ENCODE measurements at regions not wholly inside any gene's neighbourhood (a gene's known extent, or its start where the extent isn't known, plus 50 kb on each side); places are given as distances from the start of the nearest gene placed in this dataset.

DNA sequence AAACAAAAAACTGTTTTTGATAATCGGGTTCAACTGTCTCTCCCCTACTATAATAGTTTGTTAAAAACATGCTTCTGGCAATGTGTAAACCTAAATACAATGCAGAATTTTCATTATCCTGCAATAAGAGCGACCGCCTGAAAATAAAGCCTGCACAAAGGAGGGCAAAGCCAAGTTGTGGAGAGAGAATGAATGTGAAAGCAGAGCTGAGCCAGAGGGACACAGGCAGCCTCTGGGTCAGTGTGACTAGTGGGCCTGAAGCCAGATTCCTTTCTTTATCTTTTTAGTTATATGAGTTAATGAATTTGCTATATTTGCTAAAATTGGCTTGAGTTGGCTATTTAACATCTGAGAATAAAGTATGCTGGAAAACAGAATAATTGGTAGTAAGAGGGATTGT, 615.2 kb downstream of the PLA2G4A start:
- no peak for DNase-seq
- ATAC-seq, result no peak

DNA sequence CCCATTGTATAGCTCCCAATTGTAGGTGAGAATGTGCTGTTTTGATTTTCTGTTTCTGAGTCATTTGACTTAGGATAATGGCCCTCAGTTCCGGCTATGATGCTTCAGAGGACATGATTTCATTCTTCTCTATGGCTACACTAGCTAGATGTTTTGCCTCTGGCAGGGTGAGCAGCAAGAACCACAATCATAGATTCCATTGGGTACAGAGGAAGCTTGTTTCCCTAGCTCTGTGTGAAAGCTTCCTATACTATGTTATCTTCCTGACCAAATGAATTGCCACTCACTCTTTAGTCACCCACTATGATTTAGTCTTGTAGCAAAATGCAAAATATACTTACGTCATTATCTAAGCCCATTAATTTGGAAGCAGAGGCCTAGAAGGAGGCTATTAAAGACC, 616.3 kb downstream of the PLA2G4A start:
- ATAC-seq, result no peak
- DNase-seq, result no peak

DNA sequence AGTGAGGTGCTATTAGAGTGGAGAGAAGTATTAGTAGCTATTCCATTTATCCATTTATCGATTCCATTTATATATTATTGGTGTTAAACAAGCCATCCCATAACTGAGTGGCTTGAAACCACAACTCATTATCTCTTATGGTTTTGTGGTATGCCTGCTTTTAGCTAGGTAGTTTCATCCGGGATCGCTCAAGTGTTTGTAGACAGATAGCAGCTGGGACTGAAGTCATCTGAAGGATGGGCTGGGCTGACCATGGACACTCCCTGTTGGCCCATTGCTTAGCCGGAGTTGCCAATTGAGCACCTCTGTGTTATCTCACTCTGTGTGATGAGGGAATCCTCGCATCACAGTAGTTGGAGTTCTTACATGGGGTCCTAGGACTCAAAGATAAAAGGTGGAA, 622.5 kb downstream of the PLA2G4A start:
- ATAC-seq (no peak), DNase-seq (no peak)

DNA sequence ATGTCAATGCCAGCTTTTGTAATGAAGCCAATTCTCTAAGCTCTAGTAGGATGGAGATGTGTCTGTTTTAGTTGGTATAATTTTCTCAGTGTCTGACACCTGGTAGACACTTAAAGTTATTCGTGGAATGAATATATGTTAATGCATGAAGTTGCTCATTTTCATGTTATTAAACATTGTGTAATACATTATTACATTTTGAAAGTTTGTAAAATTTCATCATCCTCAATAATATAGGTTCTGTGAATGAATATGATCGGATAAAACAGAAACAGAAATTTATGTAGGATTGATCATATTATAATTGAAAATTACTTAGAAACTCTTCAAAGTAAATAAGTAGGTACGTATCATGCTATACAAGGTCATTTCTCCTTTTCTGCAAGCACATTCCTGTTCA, 625.3 kb downstream of the PLA2G4A start:
- DNase-seq, result no peak

DNA sequence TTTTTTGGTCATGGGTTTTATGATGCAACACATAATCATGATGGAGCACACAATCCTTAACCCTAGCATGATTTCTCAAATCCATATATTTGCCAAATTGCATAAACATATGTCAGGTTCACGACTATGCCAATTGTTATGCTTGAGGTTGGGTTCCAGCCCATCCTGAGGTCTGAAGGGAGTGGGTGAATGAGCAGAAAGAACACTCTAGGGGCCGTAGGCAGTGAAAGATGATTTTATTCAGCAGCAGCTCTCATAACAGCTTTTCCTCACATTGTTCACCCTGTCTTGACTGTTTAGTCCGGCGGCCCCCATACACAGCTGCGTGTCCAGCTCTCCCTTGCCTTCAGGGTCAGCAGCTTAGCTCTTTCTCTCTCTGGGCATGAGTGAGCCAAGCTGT, 627.7 kb downstream of the PLA2G4A start:
- ATAC-seq (no peak), DNase-seq (no peak)

More for the DNA sequence above, 625.3 kb downstream of the PLA2G4A start:
- ATAC-seq, result no peak

DNA sequence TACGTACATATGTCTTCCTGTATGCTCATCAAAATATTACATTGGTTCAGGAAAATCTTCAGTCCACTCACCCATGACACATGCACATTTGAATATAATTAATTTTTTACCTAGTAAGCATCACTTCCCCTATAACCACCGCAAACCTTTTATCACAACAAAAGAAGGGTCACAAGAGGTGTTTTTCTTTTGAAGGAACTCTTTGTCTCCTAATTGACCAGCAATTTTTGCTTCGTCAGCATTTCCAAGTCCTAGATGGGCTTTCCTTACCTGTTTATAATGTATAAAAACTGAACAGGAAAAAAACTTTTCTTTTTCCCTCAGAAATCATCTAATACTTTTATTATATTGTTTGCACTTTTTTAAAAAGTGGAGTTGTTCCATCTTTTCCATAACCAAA, 631.3 kb downstream of the PLA2G4A start:
- ATAC-seq (no peak), DNase-seq (no peak)

DNA sequence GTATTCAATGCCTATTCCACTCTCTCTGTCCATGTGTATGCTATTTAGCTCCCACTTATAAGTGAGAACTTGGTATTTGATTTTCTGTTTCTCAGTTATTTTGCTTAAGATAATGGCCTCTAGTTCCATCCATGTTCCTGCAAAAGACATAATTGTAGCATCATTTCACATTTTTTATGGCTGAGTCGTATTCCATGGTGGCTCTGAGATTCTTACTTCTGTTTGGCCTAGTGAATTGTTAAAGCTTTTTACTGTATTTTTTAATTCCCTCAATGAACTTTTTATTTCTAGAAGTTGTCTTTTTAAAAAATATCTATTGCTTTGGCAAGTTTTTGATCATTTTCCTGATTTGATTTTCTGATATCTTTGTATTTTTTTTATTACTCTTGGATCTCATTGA, 635.6 kb downstream of the PLA2G4A start:
- DNase-seq (no peak), ATAC-seq (no peak)

DNA sequence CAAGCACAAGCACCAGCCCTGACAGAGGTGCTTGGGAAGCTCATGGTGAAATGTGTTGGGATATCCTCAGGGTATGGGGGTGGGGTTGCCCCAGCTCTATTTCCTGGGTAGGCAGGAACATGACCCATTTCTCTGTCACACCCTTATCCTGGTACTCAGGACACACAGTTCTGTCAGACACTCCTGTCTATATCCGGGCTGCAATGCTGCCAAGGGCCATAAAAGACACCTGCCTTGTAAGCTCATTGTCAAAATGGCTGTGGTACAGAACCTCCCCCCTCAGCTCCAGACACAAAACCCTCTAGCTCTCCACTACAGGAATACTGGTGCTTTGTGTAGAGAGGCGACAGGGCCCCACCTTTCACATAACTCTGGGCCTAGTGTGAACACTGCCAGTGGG, 636.7 kb downstream of the PLA2G4A start:
- DNase-seq, result no peak
- no peak for ATAC-seq

DNA sequence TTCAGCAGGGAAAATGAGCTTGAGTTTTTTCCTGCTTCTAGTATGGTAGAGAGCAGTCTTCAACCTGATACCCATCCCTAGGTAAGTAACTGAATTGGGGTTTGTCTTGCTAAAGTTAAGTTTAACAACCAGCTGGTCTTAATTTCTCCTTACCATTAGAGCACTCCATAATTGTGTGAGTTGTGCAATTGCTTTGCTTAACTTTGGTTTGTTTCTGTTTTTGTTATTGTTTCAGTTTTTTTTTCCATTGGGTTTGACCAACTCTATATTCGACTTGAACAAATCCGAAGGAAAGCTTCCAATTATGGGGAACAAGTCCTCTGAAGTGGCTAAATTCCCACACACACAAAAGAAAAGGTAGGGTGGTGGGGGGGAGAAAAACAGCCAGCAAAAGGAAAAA, 641.1 kb downstream of the PLA2G4A start:
- no peak for DNase-seq
- ATAC-seq, result no peak

DNA sequence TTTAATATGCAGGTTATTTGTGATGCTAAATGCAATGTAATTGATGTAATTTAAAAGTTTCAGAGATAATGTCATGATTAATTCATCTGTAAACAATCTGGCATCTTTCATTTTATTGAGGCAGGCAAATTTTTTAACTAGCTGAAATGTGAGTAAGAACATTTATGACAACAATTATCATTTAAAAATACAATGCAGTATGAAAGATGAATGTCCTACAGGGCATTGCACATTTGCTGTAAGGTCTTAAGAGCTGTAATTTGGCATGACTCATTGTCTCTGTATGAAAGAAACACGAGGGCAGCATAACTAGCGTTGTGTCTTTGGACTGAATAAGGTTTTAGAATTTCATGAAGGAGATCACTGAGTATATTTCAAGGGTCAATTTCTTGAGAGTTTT, 642.8 kb downstream of the PLA2G4A start:
- no peak for DNase-seq
- no peak for ATAC-seq

DNA sequence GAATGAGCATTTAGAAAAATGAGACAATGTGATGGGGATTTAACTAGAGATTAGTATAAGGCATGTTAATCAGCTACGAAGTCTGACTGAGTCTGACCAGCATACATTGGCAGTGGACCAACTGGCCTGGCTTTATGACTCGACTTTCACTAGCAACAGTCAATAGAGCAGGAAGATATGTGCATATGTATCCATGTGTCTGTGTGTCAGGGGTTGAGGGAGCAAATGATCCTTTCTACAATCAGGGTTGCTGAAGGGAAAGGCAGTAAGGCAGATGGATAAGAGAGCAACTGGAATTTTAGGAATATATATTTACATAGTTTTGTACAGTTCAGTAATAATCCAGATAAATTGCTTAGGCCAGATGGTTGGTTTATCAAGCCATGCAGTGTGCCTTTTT, 645.6 kb downstream of the PLA2G4A start:
- ATAC-seq (no peak), DNase-seq (no peak)

DNA sequence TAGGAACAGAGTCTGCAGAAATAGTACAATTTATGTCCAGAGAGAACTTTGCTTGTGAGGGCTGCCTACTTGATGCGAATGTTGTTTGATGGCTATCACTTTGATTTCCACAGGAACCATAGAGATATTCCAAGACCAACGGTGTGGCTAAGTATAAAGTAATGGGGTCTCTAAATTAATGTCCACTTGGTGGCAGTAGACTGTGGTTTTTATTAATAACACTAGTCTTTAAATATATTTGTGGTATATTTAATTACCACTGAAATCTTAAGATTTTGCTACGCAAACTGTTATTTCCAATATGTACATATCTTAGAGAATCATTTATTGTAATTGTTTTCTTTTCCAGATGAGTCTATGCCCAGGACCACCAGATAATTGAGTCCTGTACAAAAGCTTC, 647.9 kb downstream of the PLA2G4A start:
- no peak for DNase-seq
- no peak for ATAC-seq

DNA sequence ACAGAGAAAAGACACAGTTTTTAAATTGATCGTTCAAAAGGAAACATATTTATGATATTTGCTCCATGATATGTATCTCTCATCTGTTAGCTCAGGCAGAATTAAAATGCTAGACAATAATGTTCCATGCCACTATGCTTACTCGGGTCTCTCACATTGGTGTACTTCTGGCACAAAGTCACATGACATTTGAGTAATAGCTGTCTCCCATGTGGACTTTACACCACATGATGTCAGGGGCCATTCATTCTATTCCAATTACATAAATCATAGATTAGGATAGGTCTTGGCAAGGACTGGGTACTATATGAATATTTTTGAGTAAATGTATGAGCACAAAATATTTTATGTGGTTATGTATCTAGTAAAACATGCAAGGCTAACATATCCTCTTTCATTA, 648.4 kb downstream of the PLA2G4A start:
- ATAC-seq, result no peak
- no peak for DNase-seq

DNA sequence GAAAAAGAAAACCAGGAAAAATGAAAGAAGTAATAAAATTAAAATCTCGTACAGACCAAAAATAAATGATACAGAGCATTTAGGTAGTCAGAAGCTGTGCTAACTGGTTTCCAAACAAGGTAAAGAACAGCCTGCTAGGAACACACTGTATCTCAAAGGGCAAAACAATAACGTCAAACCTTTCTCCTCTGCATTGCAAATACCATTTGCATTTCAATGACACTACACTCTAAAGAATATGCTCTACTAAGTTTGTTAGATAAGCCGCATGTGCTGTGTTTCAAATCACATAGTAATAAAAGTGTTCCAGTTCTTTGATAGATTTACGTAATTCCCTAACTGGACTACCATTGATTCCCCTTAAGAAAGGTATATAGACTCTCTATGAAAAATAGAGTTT, 648.8 kb downstream of the PLA2G4A start:
- DNase-seq, result no peak
- no peak for ATAC-seq

DNA sequence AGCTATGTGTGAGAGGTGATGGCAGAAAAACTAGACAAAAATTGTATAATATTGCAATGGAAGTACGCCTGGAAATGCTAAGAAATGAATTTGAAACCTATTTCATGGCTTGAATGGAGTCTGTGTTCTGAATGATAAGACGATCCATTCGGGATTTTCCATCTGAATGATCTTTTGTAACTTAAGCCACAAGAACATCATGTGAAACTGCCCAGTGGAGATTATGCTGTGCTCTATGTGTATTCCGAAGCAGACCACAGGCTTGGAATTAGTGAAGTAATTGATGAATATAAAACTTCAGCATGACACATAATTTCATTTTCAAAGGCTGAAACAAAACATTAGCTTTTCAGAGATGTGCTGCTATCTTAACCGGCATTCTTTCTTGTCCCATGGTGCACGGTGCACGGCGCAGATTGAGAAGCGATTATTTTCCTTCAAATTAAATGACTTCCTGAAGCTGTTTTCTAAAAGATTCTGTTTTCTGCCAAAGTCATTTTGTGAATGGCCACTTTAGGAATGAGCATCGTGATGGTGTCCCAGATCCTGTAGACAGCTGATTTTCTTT, 652.9 kb downstream of the PLA2G4A start:
- DNase-seq (no peak), ATAC-seq (no peak)

DNA sequence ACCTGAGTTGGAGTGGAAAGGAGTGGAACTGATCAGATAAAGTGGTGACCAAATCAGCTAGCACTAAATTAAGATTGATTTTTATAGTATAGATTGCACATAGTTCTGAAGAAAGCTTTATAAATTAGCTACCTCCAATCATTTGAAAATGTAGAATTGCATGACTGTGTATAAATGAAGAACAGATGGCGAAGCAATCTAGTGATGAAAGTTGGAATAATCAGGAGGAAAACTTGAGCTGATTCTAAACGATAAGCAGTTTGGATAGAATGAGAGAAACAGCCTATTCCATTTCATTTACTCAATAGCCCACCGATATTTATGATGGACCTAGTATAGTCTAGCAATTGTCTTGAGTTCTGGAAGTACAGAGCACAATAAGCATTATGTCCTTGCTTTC, 661.5 kb downstream of the PLA2G4A start:
- DNase-seq, result no peak

DNA sequence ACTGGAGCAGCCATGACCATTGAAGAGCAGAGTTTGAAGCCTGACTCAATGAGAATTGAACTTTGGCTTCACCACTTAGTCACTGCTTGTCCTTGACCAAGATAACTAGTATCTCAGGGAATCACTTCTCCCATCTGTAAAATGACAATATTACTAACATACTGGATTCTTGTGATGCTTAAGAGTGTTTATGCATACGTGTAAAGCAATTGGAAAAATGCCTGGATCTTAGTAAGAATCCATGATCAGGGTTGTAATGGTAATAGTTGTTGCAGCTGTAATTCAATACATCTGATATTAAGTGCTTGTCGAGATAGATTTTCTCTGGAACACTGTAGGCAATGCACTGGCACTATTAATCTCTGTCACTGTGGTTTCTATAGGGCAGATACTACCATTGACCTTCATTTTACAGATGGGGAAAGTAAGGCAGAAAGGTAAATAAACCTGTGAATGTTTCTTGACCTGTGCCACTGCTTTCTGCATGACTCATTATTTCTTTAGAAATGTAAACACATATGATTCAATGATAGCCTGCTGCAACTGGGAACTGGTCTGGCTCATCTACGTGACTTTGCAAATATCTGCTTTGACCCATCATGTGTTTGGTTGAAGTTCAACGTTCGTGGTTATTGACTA, 662.5 kb downstream of the PLA2G4A start:
- ATAC-seq, result no peak
- DNase-seq, result no peak

More for the DNA sequence above, 661.5 kb downstream of the PLA2G4A start:
- no peak for ATAC-seq

DNA sequence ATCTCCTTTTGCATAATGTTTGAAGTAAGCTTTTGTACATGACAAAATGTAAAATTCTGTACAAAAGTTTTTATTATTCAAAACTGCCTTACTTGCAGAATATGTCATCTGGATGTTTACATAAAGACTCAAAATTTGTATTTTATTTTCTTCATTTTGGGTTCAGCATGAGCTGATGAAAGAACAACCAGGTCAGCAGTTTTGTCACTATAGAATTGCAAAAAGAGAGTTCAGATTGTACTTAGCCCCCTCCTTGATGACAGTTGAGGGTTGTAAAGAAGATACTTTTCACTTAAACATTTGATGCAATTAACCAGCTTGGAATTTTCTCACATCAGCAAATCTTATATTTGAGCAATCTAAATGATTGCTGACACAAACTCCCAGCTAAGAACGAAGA, 669.3 kb downstream of the PLA2G4A start:
- ATAC-seq (no peak), DNase-seq (no peak)

DNA sequence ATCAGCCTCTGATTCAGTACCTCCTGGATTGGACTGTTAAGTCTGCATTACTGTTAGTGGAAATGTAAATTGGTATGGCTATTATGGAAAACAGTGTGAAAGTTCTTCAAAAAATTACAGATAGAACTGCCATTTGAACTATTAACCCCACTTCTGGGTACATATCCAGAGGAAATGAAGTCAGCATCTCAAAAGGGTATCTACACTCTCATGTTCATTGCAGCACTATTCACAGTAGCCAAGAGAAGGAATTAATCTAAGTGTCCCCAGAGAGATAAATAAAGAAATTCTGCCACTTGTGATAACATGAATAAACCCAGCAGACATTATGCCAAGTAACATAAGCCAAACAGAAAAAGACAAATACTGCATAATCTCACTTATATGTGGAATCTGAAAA, 676.0 kb downstream of the PLA2G4A start:
- ATAC-seq, result no peak
- no peak for DNase-seq

DNA sequence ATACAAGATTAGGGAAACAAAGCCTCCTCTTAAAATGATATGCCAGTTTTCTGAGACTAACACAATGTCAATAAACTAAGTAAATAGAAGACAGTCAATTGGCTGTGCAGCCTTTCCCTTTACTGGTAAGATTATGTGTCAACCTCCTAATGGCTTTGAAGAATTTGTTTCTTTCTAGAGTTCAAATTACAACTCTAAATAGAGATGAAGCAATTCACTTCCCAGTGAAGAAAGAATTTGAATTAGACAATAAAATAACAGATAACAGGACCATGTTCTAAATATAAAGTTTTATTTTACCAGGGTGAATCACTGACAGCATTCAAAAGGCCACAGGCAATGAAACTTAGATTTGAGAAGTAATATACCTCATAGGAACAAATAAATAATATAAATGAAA, 680.3 kb downstream of the PLA2G4A start:
- no peak for DNase-seq
- ATAC-seq, result no peak

DNA sequence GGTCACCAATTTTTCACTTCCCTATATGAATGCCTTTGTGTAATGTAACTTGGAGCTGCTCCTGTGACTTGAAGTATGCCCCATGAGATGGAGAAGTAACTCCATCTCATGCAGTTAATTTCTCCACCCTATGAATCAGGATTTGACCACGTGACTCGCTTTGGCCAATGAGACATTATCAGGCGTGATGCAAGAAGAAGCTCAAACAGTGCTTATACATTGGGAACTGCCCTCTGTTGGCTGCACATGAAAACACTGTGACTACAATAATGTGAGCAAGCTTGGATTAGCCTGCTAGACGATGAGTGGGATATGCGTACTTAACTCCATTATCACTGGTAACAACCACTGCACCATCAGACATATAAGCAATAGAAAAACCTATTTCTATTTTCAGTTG, 684.4 kb downstream of the PLA2G4A start:
- no peak for ATAC-seq
- DNase-seq, result no peak

DNA sequence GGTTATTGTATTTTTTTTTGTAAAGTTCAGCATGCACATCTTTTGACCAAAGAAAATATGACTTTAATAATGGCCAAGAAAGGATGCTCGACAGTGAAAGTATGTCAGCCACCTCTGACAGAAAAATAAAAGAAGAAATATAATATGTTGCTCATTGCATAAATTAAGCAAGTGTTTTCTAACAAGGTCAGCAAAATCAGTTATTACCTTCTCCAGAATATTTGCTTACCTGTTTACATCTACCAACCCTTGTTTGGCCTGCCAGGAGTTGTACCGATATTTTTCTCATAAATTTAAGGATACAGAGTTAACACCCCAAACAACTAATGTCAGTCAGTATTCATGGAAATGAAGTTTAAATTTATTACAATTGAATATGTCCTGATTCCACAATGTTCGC, 685.4 kb downstream of the PLA2G4A start:
- no peak for ATAC-seq
- DNase-seq, result no peak

DNA sequence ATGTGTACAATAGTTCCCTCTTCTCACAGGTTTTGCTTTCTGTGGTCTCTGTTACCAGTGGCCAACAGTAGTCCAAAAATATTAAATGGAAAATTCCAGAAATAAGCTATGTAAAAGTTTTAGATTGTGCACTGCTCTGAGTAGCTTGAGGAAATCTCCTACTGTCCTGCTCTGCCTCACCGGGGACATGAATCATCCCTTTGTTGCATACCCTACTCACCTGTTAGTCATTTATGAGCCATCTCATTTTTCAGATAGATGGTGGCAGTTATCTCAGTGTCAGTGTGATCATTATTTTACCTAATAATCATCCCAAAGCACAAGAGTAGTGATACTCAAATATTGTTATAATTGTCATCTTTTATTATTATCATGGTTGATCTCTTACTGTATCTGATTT, 688.1 kb downstream of the PLA2G4A start:
- no peak for DNase-seq

DNA sequence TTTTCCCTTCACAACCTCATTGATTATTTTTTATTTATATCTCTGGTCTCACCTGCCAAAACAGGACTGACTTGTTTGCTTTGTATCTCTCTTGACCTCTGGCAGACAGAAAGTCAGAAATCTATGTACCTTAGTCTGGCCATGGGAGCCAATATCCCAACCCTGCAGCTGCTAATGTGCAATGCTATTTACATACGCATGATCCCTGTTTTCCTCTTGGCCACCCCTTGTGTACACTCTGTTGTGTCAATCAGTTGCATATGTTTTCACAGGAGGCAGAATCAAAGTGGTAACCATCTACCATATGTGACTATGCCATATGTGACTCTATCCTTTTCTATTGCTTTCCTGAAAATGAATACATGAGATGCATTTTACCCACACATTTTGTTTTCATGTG, 688.8 kb downstream of the PLA2G4A start:
- no peak for ATAC-seq
- no peak for DNase-seq

More for the DNA sequence above, 688.1 kb downstream of the PLA2G4A start:
- no peak for ATAC-seq

DNA sequence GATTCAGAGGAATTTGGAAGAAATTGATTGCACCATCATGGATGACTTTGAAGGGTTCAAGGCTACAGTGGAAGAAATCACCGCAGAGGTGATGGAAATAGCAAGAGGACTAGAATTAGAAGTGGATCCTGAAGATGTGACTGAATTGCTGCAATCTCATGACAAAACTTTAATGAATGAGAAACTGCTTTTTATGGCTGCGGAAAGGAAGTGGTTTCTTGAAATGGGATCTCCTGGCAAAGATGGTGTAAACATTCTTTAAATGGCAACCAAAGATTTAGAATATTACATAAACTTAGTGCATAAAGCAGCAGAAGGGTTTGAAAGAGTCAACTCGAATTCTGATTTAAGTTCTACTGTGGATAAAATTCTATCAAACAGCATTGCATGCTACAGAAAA, 698.6 kb downstream of the PLA2G4A start:
- DNase-seq, result no peak
- ATAC-seq, result no peak
